Psoas muscle (tissue), 7 donors: ENCODE measurements at regions not wholly inside any gene's neighbourhood (a gene's known extent, or its start where the extent isn't known, plus 50 kb on each side); places are given as distances from the start of the nearest gene placed in this dataset.

ENCODE experiments used
- ATAC-seq, 4 donors: fragments of 200-7000 bp; cut with Tn5 transposase; one replicate each; pipeline ENCODE4 v1.9.1; 2020; ENCODE audit warnings: moderate library complexity in 3 of 4, mild to moderate bottlenecking in 2 of 4
- DNase-seq, 2 donors: peaks; one replicate each; pipeline ENCODE4 v3.0.0-alpha.2; 2020
- H3K27ac ChIP-seq: fragments of 200-600 bp; one replicate; pipeline ENCODE4 v1.8.0; 2022
- H3K27me3 ChIP-seq, 3 donors: fragments of 200-600 bp in 1 of 3; one replicate each; pipeline versions ENCODE4 v1.6.1 to v1.8.0; 2013 to 2022; ENCODE audit warnings: low read length in 2 of 3, mild to moderate bottlenecking in 2 of 3, moderate library complexity in 1 of 3; ENCODE audit not compliant: insufficient read depth in 3 of 3
- H3K36me3 ChIP-seq, 2 donors: fragments of 200-600 bp in 1 of 2; one replicate each; pipeline versions ENCODE4 v1.6.1 to v1.8.0; 2013 to 2022; ENCODE audit warnings: low read depth in 1 of 2, mild to moderate bottlenecking in 1 of 2, moderate library complexity in 1 of 2; ENCODE audit not compliant: insufficient read depth in 1 of 2
- H3K4me1 ChIP-seq: fragments of 200-600 bp; one replicate; pipeline ENCODE4 v1.8.0; 2022
- H3K4me3 ChIP-seq: fragments of 200-600 bp; one replicate; pipeline ENCODE4 v1.8.0; 2022; ENCODE audit warnings: mild to moderate bottlenecking
- H3K9me3 ChIP-seq: fragments of 200-600 bp; one replicate; pipeline ENCODE4 v1.8.0; 2022
- CTCF ChIP-seq: fragments of 200-600 bp; IDR thresholded peaks from one replicate; pipeline ENCODE4 v1.8.0; 2022; ENCODE audit warnings: antibody characterized with exemption
- WGBS, 3 donors: extraction: QIAGEN DNeasy Blood & Tissue Kit; methylation state at CpG; one replicate each; pipeline versions ENCODE4 v1.1.6 to v1.1.7; 2013; 5-methylcytosine and 5-hydroxymethylcytosine counted together
- intact Hi-C, 2 donors: fragments of 100-400 bp; cut with DNase I; formaldehyde crosslinking; loops; one replicate each; pipeline versions ENCODE4 v1.11.0 to v1.14.2; 2022
- donor health status: healthy with polysubstance abuse.
- donor health status: DM: no; HTN: no; CAD: no; lungs with moderate emphysema.
- donor health status: Bipolar disorder and iron deficiency.
- donor health status: healthy.
- donor health status: DM: yes; HTN: yes; CAD: no.
- donor health status: DM: no; HTN: no; CAD: no.
- donor health status: DM: yes; HTN: yes; CAD: no.

- no peak overlapping the region for H3K4me3 ChIP-seq
- TF ChIP-seq CTCF: no peak
- H3K27me3 ChIP-seq: no peaks in the 10 kb centered on the region
- no peaks in the 10 kb centered on the region for H3K4me1 ChIP-seq
- DNase-seq: no peak
- intact Hi-C loops: no loop called here
- WGBS, 3 donors: 23 to 35% (median 23%) methylated on average over 6 of the region's 6 CpGs
- ATAC-seq: no peak
- no peaks in the 10 kb centered on the region for H3K36me3 ChIP-seq
- no peaks in the 10 kb centered on the region for H3K9me3 ChIP-seq
- no peak overlapping the region for H3K27ac ChIP-seq
Measured at GRCh38 chr2:5473635-5474034, 218.5 kb upstream of the SOX11 start.

GRCh38 chr2:5474716-5475115 is 217.5 kb upstream of the SOX11 start:
- TF ChIP-seq CTCF: no peak
- no peaks in the 10 kb centered on the region for H3K36me3 ChIP-seq
- H3K9me3 ChIP-seq: no peaks in the 10 kb centered on the region
- H3K4me3 ChIP-seq: no peak overlapping the region
- DNase-seq (no peak), ATAC-seq (no peak)
- 75 to 88% (median 75%) methylated on average over 10 to 14 of the region's 14 CpGs for WGBS, 3 donors
- no peaks in the 10 kb centered on the region for H3K4me1 ChIP-seq
- H3K27me3 ChIP-seq: no peaks in the 10 kb centered on the region
- intact Hi-C loops: no loop called here
- H3K27ac ChIP-seq: no peak overlapping the region

GRCh38 chr2:5479265-5479928 is 212.8 kb upstream of the SOX11 start:
- 27 to 40% (median 38%) methylated on average over 7 of the region's 7 CpGs for WGBS, 3 donors
- intact Hi-C loops: no loop called here
- no peak overlapping the region for H3K27ac ChIP-seq
- TF ChIP-seq CTCF: no peak
- H3K9me3 ChIP-seq: no peaks in the 10 kb centered on the region
- no peaks in the 10 kb centered on the region for H3K4me1 ChIP-seq
- ATAC-seq (no peak), DNase-seq (no peak)
- H3K27me3 ChIP-seq: no peaks in the 10 kb centered on the region
- H3K4me3 ChIP-seq: no peak overlapping the region
- H3K36me3 ChIP-seq: no peaks in the 10 kb centered on the region

- DNase-seq (no peak), ATAC-seq (peak in 3 of 4 donors; percentile 76 to 90 (median 80))
- intact Hi-C loops: no loop called here
- TF ChIP-seq CTCF: no peak
- Histone ChIP-seq H3K9me3 (no peaks in the 10 kb centered on the region), H3K4me1 (no peaks in the 10 kb centered on the region), H3K4me3 (no peak overlapping the region), H3K36me3 (no peaks in the 10 kb centered on the region), H3K27ac (no peak overlapping the region), H3K27me3 (no peaks in the 10 kb centered on the region)
- 1% methylated on average over 6 of the region's 6 CpGs for WGBS, 3 donors
Measured at GRCh38 chr2:5482929-5483331, 209.3 kb upstream of the SOX11 start.

- no peak for TF ChIP-seq CTCF
- DNase-seq (no peak), ATAC-seq (no peak)
- Histone ChIP-seq H3K4me1 (no peaks in the 10 kb centered on the region), H3K27me3 (no peaks in the 10 kb centered on the region), H3K4me3 (no peak overlapping the region), H3K36me3 (no peaks in the 10 kb centered on the region), H3K9me3 (no peaks in the 10 kb centered on the region), H3K27ac (no peak overlapping the region)
- intact Hi-C loops: no loop called here
- WGBS, 3 donors: 94 to 96% (median 96%) methylated on average over 4 of the region's 4 CpGs
Measured at GRCh38 chr2:5484868-5485267, 207.3 kb upstream of the SOX11 start.
